Naive B cell (primary cell): ENCODE measurements at regions not wholly inside any gene's neighbourhood (a gene's known extent, or its start where the extent isn't known, plus 50 kb on each side); places are given as distances from the start of the nearest gene placed in this dataset.
"Not testable (repeated sequence)": the region's sequence is repeated elsewhere in the genome, so short reads cannot be mapped to it uniquely, and the experiment has no call there.

ENCODE experiments used
- ATAC-seq, 2 donors: fragments of 150-1000 bp; cut with Tn5 transposase; 2 replicates each; pipeline ENCODE4 v1.10.0; 2021; ENCODE audit warnings: low read depth in 2 of 2, mild to moderate bottlenecking in 2 of 2, moderate library complexity in 2 of 2
- DNase-seq: peaks from one replicate; pipeline ENCODE4 v3.0.0; 2022
- H3K27ac Mint-ChIP-seq, 6 donors: one replicate each; pipeline ENCODE4 v1.8.0; 2020 to 2022; ENCODE audit warnings: mild to moderate bottlenecking in 6 of 6, mixed read lengths in 6 of 6, moderate library complexity in 5 of 6, inconsistent platforms in 2 of 6
- H3K27me3 Mint-ChIP-seq, 3 donors: one replicate each; pipeline ENCODE4 v1.8.0; 2021 to 2022; ENCODE audit warnings: mixed read lengths in 3 of 3, mild to moderate bottlenecking in 1 of 3
- H3K36me3 Mint-ChIP-seq, 2 donors: one replicate each; pipeline ENCODE4 v1.8.0; 2020 to 2022; ENCODE audit warnings: mixed read lengths in 2 of 2, inconsistent platforms in 1 of 2, mild to moderate bottlenecking in 1 of 2
- H3K4me1 Mint-ChIP-seq, 3 donors: one replicate each; pipeline ENCODE4 v1.8.0; 2020 to 2022; ENCODE audit warnings: mixed read lengths in 3 of 3, inconsistent platforms in 1 of 3, mild to moderate bottlenecking in 1 of 3, moderate library complexity in 1 of 3
- H3K4me3 Mint-ChIP-seq, 8 donors: one replicate each; pipeline ENCODE4 v1.8.0; 2020 to 2022; ENCODE audit warnings: mild to moderate bottlenecking in 8 of 8, mixed read lengths in 8 of 8, moderate library complexity in 8 of 8, inconsistent platforms in 2 of 8
- H3K9me3 Mint-ChIP-seq, 7 donors: one replicate each; pipeline ENCODE4 v1.8.0; 2020 to 2022; ENCODE audit warnings: mixed read lengths in 7 of 7, mild to moderate bottlenecking in 5 of 7, inconsistent platforms in 2 of 7, moderate library complexity in 1 of 7

- no peak for DNase-seq
- peaks cover 0 to 2% (median 0%) of the 10 kb centered on the region in 7 donors for H3K9me3 Mint-ChIP-seq
- no peaks in the 10 kb centered on the region for H3K4me1 Mint-ChIP-seq
- no peak for ATAC-seq
- no peaks in the 10 kb centered on the region for H3K27me3 Mint-ChIP-seq
- no peaks in the 10 kb centered on the region for H3K36me3 Mint-ChIP-seq
- H3K27ac Mint-ChIP-seq = no peak overlapping the region
- no peak overlapping the region for H3K4me3 Mint-ChIP-seq
Measured at GRCh38 chr4:125187226-125188176, 127.3 kb upstream of the FAT4 start.

DNA sequence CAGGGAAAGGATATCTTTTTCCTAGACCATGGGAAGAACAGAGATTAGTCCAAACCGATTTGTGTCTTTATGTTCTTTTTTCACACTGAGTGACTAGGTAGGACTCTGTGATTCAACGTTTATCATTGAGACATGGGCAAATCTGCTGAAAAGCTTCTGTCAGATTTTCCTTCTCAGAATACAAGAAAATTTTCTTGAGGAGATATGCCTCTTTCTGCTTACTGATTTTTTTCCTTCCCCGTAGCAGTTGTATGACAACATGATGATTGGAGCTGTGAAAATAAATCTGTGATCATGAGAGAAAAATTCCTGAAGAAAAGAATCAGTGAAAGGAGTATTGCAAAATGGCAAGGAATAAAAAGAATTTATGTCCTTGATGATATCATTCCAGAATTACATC lies 130.6 kb upstream of the FAT4 start:
- Mint-ChIP-seq H3K4me1 (no peaks in the 10 kb centered on the region), H3K27me3 (no peaks in the 10 kb centered on the region), H3K27ac (no peak overlapping the region)

DNA sequence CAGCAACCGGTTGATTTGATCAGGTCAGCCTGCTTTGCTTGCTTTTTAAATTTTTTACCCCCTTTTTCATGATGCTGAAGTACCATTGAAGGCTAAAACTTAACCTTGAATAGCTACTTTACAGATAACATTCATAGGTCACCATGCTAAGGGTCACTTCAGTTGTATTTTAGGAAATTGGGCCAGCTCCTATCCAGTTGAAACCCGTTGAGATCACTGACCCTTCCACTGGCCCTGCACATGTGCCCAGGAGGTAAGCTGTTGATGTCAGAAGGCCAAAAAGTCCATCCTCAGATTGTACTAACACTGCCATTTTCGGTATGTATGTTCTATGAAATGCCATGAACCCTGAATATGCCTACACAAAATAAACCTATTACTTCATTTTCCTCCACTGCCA lies 133.0 kb upstream of the FAT4 start:
- Mint-ChIP-seq H3K27me3 (no peaks in the 10 kb centered on the region), H3K4me3 (no peak overlapping the region), H3K4me1 (no peaks in the 10 kb centered on the region), H3K36me3 (no peaks in the 10 kb centered on the region), H3K9me3 (peaks cover 0 to 6% (median 0%) of the 10 kb centered on the region in 7 donors), H3K27ac (no peak overlapping the region)
- ATAC-seq (no peak), DNase-seq (no peak)

More for the DNA sequence above, 130.6 kb upstream of the FAT4 start:
- ATAC-seq = no peak
- Mint-ChIP-seq H3K4me3 (no peak overlapping the region), H3K36me3 (no peaks in the 10 kb centered on the region), H3K9me3 (peaks cover 0 to 6% (median 0%) of the 10 kb centered on the region in 7 donors)
- DNase-seq = no peak

GRCh38 chr4:125179727-125180126 lies 135.0 kb upstream of the FAT4 start:
- ATAC-seq = no peak

DNA sequence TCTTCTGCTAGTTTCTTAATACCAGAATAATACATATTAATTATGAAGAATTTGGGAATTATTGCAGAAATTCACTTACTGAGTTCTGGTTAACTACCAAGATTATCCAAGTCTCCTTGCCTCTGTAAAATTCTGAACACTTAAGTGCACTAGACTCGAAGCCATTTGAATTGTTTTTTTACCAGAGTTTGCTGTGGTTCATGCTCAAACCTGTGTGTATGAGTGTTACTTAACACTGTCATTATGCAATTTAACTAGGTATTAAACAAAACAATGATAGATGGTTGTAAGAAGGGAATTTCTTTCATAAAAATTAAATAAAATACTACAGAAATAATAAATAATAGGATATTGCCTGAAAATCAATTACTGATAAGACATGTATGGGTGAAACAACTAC lies 145.6 kb upstream of the FAT4 start:
- ATAC-seq (no peak), DNase-seq (no peak)
- no peaks in the 10 kb centered on the region for H3K4me1 Mint-ChIP-seq
- no peak overlapping the region for H3K27ac Mint-ChIP-seq
- no peaks in the 10 kb centered on the region for H3K36me3 Mint-ChIP-seq
- peaks cover 0 to 9% (median 0%) of the 10 kb centered on the region in 7 donors for H3K9me3 Mint-ChIP-seq
- no peak overlapping the region for H3K4me3 Mint-ChIP-seq
- H3K27me3 Mint-ChIP-seq = no peaks in the 10 kb centered on the region

More at GRCh38 chr4:125179727-125180126, 135.0 kb upstream of the FAT4 start:
- DNase-seq = no peak
- H3K9me3 Mint-ChIP-seq = peaks cover 0 to 6% (median 0%) of the 10 kb centered on the region in 7 donors
- H3K27ac Mint-ChIP-seq = no peak overlapping the region
- no peaks in the 10 kb centered on the region for H3K36me3 Mint-ChIP-seq
- H3K4me3 Mint-ChIP-seq = no peak overlapping the region
- H3K4me1 Mint-ChIP-seq = no peaks in the 10 kb centered on the region
- H3K27me3 Mint-ChIP-seq = no peaks in the 10 kb centered on the region

- no peak overlapping the region for H3K4me3 Mint-ChIP-seq
- H3K27ac Mint-ChIP-seq = no peak overlapping the region
- no peaks in the 10 kb centered on the region for H3K27me3 Mint-ChIP-seq
- ATAC-seq (no peak), DNase-seq (no peak)
- peaks cover 0 to 9% (median 0%) of the 10 kb centered on the region in 7 donors for H3K9me3 Mint-ChIP-seq
- H3K4me1 Mint-ChIP-seq = no peaks in the 10 kb centered on the region
- H3K36me3 Mint-ChIP-seq = no peaks in the 10 kb centered on the region
Measured at GRCh38 chr4:125168531-125168930, 146.2 kb upstream of the FAT4 start.

DNA sequence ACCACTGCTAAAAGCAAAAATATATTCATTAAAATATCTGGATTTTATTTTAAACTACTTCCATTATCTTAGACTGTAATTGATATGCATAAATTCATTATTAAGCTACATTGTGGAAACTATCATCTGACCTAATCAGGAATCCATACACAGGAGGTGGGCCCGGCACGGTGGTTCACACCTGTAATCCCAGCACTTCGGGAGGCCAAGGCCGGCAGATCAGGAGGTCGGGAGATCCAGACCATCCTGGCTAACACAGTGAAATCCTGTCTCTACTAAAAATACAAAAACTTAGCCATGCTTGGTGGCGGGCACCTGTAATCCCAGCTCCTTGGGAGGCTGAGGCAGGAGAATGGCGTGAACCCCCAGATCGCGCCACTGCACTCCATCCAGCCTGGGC lies 148.7 kb upstream of the FAT4 start:
- H3K27me3 Mint-ChIP-seq, H3K4me3 Mint-ChIP-seq, ATAC-seq, H3K27ac Mint-ChIP-seq, H3K9me3 Mint-ChIP-seq, DNase-seq, H3K36me3 Mint-ChIP-seq, H3K4me1 Mint-ChIP-seq: not testable (repeated sequence)

DNA sequence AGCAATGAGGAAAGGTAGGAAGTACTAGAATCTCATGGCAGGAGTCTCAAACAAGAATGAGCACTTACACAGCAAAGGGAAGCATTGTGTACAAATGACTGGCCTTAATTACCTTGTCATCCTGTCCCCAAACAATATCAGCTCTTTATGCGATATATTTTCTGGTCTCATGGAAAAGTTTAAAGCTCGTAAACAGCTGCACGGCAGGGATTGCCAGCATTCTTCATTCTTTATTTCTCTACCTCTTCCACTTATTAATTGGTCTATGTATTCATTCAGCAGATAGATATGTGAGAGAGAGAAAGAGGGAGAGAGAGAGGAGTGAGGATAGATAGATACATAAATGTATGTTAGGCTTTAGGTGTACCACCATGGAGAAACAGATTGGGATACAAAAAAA lies 155.8 kb upstream of the FAT4 start:
- ATAC-seq = no peak
- H3K27me3 Mint-ChIP-seq = no peaks in the 10 kb centered on the region
- no peaks in the 10 kb centered on the region for H3K36me3 Mint-ChIP-seq
- peaks cover 0 to 4% (median 0%) of the 10 kb centered on the region in 7 donors for H3K9me3 Mint-ChIP-seq
- H3K4me3 Mint-ChIP-seq = no peak overlapping the region
- no peak for DNase-seq
- no peaks in the 10 kb centered on the region for H3K4me1 Mint-ChIP-seq
- H3K27ac Mint-ChIP-seq = no peak overlapping the region

GRCh38 chr4:125155251-125155650 lies 159.5 kb upstream of the FAT4 start:
- H3K27ac Mint-ChIP-seq = no peak overlapping the region
- DNase-seq (no peak), ATAC-seq (no peak)
- no peaks in the 10 kb centered on the region for H3K4me1 Mint-ChIP-seq
- H3K36me3 Mint-ChIP-seq = no peaks in the 10 kb centered on the region
- peaks cover 0 to 2% (median 0%) of the 10 kb centered on the region in 7 donors for H3K9me3 Mint-ChIP-seq
- H3K4me3 Mint-ChIP-seq = no peak overlapping the region
- H3K27me3 Mint-ChIP-seq = no peaks in the 10 kb centered on the region

- DNase-seq = no peak
- ATAC-seq = no peak
- H3K4me1 Mint-ChIP-seq = no peaks in the 10 kb centered on the region
- no peak overlapping the region for H3K4me3 Mint-ChIP-seq
- H3K27ac Mint-ChIP-seq = no peak overlapping the region
- H3K9me3 Mint-ChIP-seq = peaks cover 0 to 4% (median 0%) of the 10 kb centered on the region in 7 donors
- H3K36me3 Mint-ChIP-seq = no peaks in the 10 kb centered on the region
- H3K27me3 Mint-ChIP-seq = no peaks in the 10 kb centered on the region
Measured at GRCh38 chr4:125140966-125141495, 173.7 kb upstream of the FAT4 start.

DNA sequence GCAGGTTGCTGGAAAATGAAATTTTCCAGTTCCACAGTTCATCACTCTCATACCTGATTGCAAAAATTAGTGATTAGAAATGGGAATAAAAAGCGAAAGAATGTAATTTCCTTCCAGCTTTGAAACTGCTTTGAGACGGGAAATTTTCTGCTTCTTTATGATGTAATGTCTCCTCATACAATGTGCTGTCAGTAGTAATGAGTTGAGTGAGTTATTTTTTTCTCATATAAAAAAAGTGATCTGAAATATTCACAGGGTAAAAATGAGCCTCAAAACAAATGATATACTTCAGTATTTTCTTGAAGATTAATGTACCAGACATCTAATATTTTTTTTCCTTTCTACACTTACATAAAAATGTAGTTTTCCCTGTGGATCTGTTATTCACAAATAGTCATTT lies 179.1 kb upstream of the FAT4 start:
- Mint-ChIP-seq H3K27ac (no peak overlapping the region), H3K9me3 (peaks cover 0 to 14% (median 0%) of the 10 kb centered on the region in 7 donors), H3K36me3 (no peaks in the 10 kb centered on the region), H3K27me3 (no peaks in the 10 kb centered on the region), H3K4me1 (no peaks in the 10 kb centered on the region), H3K4me3 (no peak overlapping the region)
- DNase-seq = no peak
- no peak for ATAC-seq

GRCh38 chr4:125132729-125133128 lies 182.0 kb upstream of the FAT4 start:
- no peaks in the 10 kb centered on the region for H3K4me1 Mint-ChIP-seq
- H3K27me3 Mint-ChIP-seq = no peaks in the 10 kb centered on the region
- no peak overlapping the region for H3K4me3 Mint-ChIP-seq
- DNase-seq (no peak), ATAC-seq (no peak)
- H3K27ac Mint-ChIP-seq = no peak overlapping the region
- H3K36me3 Mint-ChIP-seq = no peaks in the 10 kb centered on the region
- H3K9me3 Mint-ChIP-seq = peaks cover 0 to 11% (median under 1%) of the 10 kb centered on the region in 7 donors

DNA sequence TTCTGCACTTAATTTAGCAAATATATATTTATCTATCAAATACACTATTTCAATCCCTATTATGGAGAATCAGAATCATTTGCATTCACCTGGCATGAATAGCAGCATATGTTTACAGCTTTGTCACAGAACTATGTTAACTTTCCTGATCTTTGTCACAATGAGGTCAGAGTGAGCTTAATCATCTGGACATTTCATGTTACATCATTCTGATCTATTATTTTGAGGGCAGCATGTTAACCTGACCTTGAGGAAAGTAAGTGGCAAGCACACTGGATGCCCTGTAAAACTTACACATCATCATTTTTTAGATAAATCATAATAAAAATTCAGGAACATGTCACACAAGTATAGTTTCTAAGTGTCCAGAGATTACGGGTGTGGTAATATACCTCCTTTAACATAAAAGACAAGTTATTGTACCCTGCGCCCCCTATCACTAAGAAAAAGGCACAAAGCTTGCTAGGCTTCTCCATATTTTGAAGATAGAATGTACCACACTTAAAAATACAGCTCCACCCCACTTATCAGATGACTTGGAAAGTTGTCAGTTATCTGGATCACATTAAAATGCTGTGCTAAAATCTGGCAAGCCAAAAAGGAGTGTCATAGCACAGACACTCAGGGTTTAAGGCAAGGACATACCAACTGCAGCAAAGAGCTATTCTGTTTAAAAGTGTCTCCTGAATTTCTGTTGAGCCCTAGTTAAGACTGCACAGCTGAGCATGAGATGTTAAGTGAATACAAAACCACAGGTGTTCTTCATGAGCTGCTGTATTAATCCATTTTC lies 182.7 kb upstream of the FAT4 start:
- H3K36me3 Mint-ChIP-seq = no peaks in the 10 kb centered on the region
- ATAC-seq = no peak
- DNase-seq = no peak
- no peaks in the 10 kb centered on the region for H3K4me1 Mint-ChIP-seq
- H3K4me3 Mint-ChIP-seq = no peak overlapping the region
- no peaks in the 10 kb centered on the region for H3K27me3 Mint-ChIP-seq
- no peak overlapping the region for H3K27ac Mint-ChIP-seq
- peaks cover 0 to 11% (median 0%) of the 10 kb centered on the region in 7 donors for H3K9me3 Mint-ChIP-seq
